Panc1 (cell line): ENCODE measurements at regions not wholly inside any gene's neighbourhood (a gene's known extent, or its start where the extent isn't known, plus 50 kb on each side); places are given as distances from the start of the nearest gene placed in this dataset.

Source experiments
- POLR2AphosphoS5 ChIP-seq: IDR thresholded peaks from 2 replicates; pipeline ENCODE4 v1.6.1; 2012; ENCODE audit warnings: mild to moderate bottlenecking, low read depth, low read length, moderate library complexity
- SIN3A ChIP-seq: IDR thresholded peaks from 2 replicates; pipeline ENCODE4 v1.6.1; 2012; ENCODE audit warnings: low read depth, mild to moderate bottlenecking, low read length, moderate library complexity, borderline replicate concordance; ENCODE audit not compliant: insufficient read depth
- TCF7L2 ChIP-seq: IDR thresholded peaks from 2 replicates; pipeline ENCODE4 v1.6.1; 2011; ENCODE audit warnings: mild to moderate bottlenecking, low read depth, low read length, inconsistent platforms
- TF ChIP-seq, protein P1 (sequence below): fragments of 450-650 bp; IDR thresholded peaks from 2 replicates; pipeline ENCODE4 v1.5.1; 2017; ENCODE audit warnings: mild to moderate bottlenecking
- TF ChIP-seq, protein P2 (sequence below), 2 experiments: IDR thresholded peaks; 2 replicates each; pipeline ENCODE4 v1.6.1; 2011 to 2012; ENCODE audit warnings: low read depth in 2 of 2, control low read depth in 1 of 2, low read length in 1 of 2, mild to moderate bottlenecking in 1 of 2, moderate library complexity in 1 of 2; ENCODE audit not compliant: insufficient read depth in 1 of 2

GRCh38 chr3:48086705-48087104, 70.5 kb upstream of the MAP4 start:
- TF ChIP-seq, protein P1, sequence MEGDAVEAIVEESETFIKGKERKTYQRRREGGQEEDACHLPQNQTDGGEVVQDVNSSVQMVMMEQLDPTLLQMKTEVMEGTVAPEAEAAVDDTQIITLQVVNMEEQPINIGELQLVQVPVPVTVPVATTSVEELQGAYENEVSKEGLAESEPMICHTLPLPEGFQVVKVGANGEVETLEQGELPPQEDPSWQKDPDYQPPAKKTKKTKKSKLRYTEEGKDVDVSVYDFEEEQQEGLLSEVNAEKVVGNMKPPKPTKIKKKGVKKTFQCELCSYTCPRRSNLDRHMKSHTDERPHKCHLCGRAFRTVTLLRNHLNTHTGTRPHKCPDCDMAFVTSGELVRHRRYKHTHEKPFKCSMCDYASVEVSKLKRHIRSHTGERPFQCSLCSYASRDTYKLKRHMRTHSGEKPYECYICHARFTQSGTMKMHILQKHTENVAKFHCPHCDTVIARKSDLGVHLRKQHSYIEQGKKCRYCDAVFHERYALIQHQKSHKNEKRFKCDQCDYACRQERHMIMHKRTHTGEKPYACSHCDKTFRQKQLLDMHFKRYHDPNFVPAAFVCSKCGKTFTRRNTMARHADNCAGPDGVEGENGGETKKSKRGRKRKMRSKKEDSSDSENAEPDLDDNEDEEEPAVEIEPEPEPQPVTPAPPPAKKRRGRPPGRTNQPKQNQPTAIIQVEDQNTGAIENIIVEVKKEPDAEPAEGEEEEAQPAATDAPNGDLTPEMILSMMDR: no peak
- TF ChIP-seq POLR2AphosphoS5: no peak
- TF ChIP-seq TCF7L2: no peak
- TF ChIP-seq, protein P2, sequence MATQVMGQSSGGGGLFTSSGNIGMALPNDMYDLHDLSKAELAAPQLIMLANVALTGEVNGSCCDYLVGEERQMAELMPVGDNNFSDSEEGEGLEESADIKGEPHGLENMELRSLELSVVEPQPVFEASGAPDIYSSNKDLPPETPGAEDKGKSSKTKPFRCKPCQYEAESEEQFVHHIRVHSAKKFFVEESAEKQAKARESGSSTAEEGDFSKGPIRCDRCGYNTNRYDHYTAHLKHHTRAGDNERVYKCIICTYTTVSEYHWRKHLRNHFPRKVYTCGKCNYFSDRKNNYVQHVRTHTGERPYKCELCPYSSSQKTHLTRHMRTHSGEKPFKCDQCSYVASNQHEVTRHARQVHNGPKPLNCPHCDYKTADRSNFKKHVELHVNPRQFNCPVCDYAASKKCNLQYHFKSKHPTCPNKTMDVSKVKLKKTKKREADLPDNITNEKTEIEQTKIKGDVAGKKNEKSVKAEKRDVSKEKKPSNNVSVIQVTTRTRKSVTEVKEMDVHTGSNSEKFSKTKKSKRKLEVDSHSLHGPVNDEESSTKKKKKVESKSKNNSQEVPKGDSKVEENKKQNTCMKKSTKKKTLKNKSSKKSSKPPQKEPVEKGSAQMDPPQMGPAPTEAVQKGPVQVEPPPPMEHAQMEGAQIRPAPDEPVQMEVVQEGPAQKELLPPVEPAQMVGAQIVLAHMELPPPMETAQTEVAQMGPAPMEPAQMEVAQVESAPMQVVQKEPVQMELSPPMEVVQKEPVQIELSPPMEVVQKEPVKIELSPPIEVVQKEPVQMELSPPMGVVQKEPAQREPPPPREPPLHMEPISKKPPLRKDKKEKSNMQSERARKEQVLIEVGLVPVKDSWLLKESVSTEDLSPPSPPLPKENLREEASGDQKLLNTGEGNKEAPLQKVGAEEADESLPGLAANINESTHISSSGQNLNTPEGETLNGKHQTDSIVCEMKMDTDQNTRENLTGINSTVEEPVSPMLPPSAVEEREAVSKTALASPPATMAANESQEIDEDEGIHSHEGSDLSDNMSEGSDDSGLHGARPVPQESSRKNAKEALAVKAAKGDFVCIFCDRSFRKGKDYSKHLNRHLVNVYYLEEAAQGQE (IDR thresholded peaks at IDR 0.05; ENCODE audit: insufficient read depth in 1 of 2, low read depth in 2 of 2, low read length in 1 of 2): no peak
- TF ChIP-seq SIN3A: no peak
